NCI-H2081 (cell line): ENCODE measurements at regions not wholly inside any gene's neighbourhood (a gene's known extent, or its start where the extent isn't known, plus 50 kb on each side); places are given as distances from the start of the nearest gene placed in this dataset.
"Not testable (repeated sequence)": the region's sequence is repeated elsewhere in the genome, so short reads cannot be mapped to it uniquely, and the experiment has no call there.

Source experiments
- DNase-seq, 2 experiments: peaks; one replicate each; lab custom pipeline; 2025; lab: John Stamatoyannopoulos, UW

DNA sequence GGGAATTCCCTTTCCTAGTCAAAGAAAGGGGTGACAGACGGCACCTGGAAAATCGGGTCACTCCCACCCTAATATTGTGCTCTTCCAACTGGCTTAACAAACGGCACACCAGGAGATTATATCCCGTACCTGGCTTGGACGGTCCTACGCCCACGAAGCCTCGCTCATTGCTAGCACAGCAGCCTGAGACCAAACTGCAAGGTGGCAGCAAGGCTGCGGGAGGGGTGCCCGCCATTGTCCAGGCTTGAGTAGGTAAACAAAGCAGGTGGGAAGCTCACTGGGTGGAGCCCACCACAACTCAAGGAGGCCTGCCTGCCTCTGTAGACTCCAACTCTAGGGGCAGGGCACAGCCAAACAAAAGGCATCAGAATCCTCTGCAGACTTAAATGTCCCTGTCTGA lies 457.8 kb upstream of the PIK3R1 start:
- DNase-seq: not testable (repeated sequence)

- no peak for DNase-seq
Observed at GRCh38 chr5:67752357-67752708, 463.2 kb upstream of the PIK3R1 start.

GRCh38 chr5:67748165-67748690 lies 467.3 kb upstream of the PIK3R1 start:
- DNase-seq: no peak

GRCh38 chr5:67747096-67747495 lies 468.5 kb upstream of the PIK3R1 start:
- DNase-seq: no peak

- not testable (repeated sequence) for DNase-seq
Observed at GRCh38 chr5:67746608-67747007, 468.9 kb upstream of the PIK3R1 start.

DNA sequence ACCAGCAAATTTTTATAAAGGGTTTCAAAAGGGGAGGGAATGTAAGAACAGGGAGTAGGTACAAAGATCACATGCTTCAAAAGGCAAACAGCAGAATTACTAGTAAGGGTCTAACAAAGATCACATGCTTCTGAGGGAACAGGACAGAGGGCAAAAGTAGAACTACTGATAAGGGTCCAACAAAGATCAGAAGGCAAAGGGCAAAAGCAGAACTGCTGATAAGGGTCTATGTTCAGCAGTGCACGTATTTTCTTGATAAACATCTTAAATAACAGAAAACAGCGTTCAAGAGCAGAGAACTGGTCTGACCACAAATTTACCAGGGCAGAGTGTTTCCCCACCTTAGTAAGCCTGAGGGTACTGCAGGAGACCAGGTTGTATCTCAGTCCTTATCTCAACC lies 469.5 kb upstream of the PIK3R1 start:
- DNase-seq: no peak

DNA sequence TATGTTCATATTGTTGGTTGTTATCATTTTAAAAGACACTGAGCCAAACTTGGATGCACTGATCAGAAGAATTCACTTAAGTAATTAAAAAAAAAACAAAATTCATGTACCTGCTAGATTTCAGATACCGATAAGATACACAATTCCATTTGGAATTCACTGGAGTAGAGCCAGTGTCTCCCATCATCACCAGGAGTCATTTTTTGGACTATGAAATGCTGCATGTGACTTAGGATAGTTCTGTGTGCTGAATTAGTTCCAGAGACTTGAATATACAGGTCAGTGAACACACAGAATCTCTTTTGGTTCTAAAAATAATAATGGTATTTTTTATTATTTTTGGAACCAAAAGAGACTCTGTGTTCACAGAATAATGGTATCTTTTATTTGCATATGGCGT lies 482.6 kb upstream of the PIK3R1 start:
- DNase-seq: no peak

DNA sequence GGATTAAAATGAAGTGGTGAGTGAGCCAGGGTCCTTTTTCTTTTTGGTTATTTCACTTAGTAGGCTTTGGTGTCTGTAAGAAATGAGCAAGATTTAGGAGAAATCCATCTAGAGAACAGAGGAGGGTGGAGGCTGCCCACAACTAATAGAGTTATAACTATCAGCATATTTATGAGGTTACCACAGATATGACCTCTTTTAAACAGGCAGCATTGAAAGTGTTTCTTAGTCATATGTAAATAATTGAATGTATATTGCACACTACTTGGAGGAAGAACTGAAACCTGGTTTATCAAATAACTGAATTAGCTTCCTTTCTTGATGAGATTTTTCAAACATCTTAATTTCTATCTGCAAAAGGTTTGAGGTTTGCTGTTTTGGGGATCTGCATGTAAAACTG lies 483.1 kb upstream of the PIK3R1 start:
- DNase-seq: no peak

GRCh38 chr5:67731886-67732285 lies 483.7 kb upstream of the PIK3R1 start:
- no peak for DNase-seq

DNA sequence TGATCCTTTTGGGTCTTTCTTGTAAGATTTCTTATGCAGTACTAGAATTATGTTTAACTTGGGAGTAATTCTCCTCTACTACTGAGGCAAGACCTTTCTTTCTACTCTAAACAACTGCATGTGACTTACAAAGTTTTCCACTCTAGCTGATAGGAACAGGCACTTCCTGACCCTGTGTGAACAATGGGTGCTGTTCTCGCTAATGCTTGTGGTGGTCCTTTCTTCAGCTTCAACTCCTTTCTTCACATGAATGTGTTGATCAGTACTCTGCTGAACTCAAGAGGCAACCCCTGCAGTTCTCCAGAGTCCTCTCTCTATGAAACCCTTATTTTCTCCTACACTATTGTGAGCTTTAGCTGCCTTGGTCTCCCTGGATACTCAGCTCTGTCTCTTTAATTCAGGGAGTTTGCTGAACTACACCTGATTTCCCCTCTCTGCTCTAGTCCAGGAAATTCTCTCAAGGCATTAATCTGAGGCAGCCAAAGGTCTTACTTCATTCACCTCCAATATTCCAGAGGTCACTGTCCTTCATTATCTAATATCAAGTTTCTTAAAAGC lies 484.6 kb upstream of the PIK3R1 start:
- DNase-seq: no peak

DNA sequence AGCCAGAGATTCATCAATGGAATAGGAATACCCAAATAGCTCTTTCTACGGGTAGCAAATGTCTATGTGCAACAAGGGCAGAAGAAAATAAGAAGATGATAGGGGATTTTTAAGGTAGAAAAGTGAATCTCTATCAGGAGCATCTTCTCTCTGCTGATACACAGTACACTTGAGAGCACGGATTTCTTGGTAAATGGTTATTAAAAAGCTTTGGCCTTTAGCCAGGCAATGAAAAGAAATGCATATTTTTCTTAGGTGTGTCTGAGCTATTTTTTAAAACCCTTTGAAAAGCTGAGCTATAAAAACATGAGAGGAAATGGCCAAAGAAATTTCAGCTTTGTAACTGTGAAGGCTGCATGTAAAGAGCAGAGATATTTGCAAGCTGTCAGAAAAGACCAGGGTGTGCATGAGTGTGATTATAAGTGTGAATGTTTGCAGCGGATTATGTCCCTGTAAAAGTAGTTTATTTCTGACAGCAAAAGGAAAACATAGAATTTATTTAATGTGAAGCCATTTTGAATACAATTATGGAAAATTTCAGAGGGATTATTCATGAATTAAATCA lies 487.1 kb upstream of the PIK3R1 start:
- no peak for DNase-seq

- DNase-seq: no peak
Observed at GRCh38 chr5:67725604-67726003, 490.0 kb upstream of the PIK3R1 start.

DNA sequence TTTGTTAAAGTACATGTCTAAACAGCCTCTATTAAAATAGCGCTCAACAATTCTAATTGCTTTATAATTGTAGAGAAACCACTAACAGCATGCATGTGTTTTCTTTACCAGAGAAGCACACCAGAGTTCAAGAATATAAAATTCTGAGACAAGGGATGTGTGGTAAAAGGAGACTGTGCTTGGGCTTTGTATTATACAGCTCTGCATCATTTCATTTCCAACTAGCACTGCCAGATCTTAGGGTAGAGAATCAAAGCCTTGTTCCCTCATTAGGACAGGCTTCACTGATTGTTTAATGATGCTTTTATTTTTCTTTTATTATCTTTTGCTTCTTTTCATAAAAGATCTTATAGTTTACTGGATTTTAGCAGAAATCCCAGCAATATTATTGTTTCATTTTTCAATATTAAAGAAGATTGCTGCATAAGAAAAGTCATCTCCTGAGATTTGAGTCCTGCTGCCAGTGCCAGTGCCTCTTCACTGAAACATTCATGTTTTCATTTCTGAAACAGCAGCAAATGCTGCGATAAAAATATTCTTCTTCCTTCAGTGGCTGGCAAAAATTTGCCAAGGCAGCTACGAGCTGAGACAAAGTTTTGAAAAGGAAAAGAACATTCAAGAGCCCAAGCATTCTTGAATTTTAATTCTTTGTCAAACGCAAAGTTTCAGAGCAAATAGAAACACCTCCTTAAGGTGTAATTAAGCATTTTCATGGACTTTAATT lies 491.0 kb upstream of the PIK3R1 start:
- DNase-seq: no peak

DNA sequence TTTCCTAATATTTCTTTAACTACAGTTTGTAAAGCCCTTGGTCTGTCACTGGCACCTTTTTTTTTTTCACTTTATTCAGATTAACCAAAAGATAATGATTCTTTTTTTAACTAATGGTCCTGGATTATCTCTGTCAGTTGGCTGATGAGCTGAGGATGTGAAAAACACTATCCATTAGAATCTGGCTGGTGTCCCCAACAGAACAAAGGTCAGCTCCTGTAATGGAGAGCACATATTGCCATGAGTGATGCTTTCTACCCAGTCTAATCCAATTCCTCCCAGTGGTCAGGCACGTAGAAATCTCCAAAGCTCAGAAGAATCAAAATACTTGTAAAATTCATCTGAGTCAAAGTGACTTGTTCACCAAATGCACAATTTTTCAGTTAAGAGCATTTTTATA lies 491.7 kb upstream of the PIK3R1 start:
- DNase-seq: no peak

DNA sequence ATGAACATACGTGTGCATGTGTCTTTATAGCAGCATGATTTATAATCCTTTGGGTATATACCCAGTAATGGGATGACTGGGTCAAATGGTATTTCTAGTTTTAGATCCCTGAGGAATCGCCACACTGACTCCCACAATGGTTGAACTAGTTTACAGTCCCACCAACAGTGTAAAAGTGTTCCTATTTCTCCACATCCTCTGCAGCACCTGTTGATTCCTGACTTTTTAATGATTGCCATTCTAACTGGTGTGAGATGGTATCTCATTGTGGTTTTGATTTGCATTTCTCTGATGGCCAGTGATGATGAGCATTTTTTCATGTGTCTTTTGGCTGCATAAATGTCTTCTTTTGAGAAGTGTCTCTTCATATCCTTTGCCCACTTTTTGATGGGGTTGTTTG lies 493.0 kb upstream of the PIK3R1 start:
- not testable (repeated sequence) for DNase-seq

- no peak for DNase-seq
Observed at GRCh38 chr5:67720162-67720772, 495.3 kb upstream of the PIK3R1 start.

DNA sequence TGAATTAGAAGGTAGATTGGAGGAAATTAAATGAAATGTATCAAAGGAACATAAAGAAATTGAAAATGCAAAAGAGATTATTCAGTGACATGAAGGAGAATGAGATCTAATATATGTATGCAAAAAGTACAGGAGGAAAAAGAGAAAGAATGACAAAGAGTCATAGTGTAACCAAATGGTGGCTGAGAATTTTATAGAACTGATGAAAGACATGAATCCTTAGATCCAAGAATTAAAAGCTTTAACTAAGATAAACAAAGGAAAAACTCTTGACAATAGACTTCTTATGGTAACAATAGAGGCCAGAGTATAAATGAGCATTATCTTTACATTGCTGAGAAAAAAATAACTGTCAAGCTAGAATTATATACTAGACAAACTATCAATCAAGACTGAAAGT lies 505.4 kb upstream of the CD180 start:
- no peak for DNase-seq

- DNase-seq: no peak
Observed at GRCh38 chr5:67699560-67699959, 503.0 kb upstream of the CD180 start.

GRCh38 chr5:67696446-67696845 lies 499.8 kb upstream of the CD180 start:
- no peak for DNase-seq

- DNase-seq: no peak
Observed at GRCh38 chr5:67695369-67695768, 498.8 kb upstream of the CD180 start.

DNA sequence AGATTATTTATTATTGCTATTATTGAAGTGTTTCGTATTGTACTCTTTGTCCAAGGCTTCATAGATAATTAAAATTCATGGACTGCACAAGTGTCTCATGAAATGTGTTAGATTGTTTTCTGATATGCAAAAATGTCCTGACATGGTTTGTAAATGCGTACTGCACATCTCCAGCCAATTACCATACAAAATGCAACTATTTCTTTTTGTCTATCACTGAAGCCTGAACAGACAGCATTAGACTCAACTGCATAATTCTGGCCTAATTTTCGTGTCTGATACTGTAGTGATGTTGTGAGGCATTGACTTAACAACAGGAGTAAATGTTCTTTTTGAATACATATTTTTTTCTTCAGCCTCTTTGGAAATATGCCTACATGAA lies 498.2 kb upstream of the CD180 start:
- no peak for DNase-seq

- no peak for DNase-seq
Observed at GRCh38 chr5:67693956-67694809, 497.6 kb upstream of the CD180 start.
